ENCODE measurements at regions not wholly inside any gene's neighbourhood (a gene's known extent, or its start where the extent isn't known, plus 50 kb on each side); places are given as distances from the start of the nearest gene placed in this dataset.
A peak's percentile ranks its signal among the peaks of the same experiment; 100 is the strongest.

DNA sequence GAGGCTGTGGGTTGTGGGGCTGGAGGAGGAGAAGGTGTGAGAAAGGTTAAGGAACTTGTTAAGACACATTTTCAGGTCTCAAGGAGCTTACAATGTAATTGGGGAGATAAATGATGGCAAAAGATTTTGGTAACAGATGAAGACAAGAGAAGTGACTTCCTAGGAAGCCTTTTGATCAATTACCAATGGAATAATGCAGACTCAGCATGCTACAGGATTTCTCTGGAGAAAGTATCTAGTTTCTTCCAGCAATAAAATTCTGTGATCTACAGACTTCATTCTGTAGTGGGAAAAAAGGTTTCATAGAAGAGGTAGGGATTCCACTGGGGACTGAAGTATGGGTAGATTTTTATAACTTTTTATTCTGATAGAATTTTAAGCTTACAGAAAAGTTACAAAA is 184.2 kb upstream of the RHOBTB1 start:
- Histone ChIP-seq H3K27ac (no peak overlapping the region), H3K4me3 (no peak overlapping the region), H3K4me1 (no peaks in the 10 kb centered on the region), H3K9me3 (no peaks in the 10 kb centered on the region), H3K4me2 (no peak overlapping the region)
- FAIRE-seq = no peak
- no peak for DNase-seq (ENCODE audit: low read depth in 1 of 2, low spot score in 1 of 2)
- TF ChIP-seq MAFK (IDR thresholded peaks at IDR 0.05; ENCODE audit: partially characterized antibody) (peak; percentile 69), JUNB (IDR thresholded peaks at IDR 0.05) (no peak), CHD4 (IDR thresholded peaks at IDR 0.05; ENCODE audit: borderline replicate concordance) (no peak), FOSB (CRISPR knock-in tag; IDR thresholded peaks at IDR 0.05) (no peak), FOSL2 (IDR thresholded peaks at IDR 0.05) (no peak), FOSL2 (CRISPR knock-in tag; IDR thresholded peaks at IDR 0.05) (no peak)
- CTCF ChIA-PET = interaction anchor here (1.1 kb wide), 1 partner anchor 13 kb away, joined by 8 read pairs; no protein-coding TSS in a partner anchor
- POLR2A ChIA-PET = no interaction called here
- no peak for ATAC-seq

DNA sequence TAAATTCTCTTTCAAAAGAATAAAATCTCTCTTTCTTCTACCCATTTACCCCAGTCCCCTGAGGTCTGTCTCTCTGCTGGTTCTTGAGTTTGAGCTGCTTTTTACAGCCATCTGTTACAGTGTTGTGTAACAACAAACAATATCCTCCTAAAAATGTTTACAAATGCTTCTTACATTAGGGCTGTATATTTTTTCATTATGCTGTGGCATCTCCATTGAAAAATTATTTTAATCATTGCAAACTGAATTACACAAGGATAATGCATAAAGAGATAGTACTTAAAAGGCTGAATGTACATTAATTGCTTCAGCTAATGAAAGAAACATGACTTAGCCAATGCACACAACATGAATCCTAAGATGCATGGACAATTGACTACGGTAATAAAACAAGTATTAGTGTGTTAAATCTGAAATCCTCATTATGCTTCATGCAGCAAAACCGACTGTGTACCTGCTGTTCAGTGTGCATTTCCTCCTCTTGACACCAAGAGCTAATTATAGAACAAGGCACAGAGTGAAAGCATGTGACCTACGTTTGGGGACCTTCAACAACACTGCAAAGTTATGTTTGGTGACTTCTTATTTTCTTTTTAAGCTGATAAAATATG is 181.7 kb upstream of the RHOBTB1 start:
- no peak overlapping the region for H3K27ac ChIP-seq
- no peak overlapping the region for H3K4me2 ChIP-seq
- H3K9me3 ChIP-seq = no peaks in the 10 kb centered on the region
- FAIRE-seq (no peak), DNase-seq (ENCODE audit: low read depth in 1 of 2, low spot score in 1 of 2) (no peak), ATAC-seq (no peak)
- ChIA-PET POLR2A (no interaction called here), CTCF (interaction anchor here (1.5 kb wide), 1 partner anchor 309 kb away, joined by 4 read pairs; no protein-coding TSS in a partner anchor)
- H3K4me3 ChIP-seq = no peak overlapping the region
- TF ChIP-seq, protein P1, sequence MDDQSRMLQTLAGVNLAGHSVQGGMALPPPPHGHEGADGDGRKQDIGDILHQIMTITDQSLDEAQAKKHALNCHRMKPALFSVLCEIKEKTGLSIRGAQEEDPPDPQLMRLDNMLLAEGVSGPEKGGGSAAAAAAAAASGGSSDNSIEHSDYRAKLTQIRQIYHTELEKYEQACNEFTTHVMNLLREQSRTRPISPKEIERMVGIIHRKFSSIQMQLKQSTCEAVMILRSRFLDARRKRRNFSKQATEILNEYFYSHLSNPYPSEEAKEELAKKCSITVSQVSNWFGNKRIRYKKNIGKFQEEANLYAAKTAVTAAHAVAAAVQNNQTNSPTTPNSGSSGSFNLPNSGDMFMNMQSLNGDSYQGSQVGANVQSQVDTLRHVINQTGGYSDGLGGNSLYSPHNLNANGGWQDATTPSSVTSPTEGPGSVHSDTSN (IDR thresholded peaks at IDR 0.05) = no peak
- TF ChIP-seq KDM1A (IDR thresholded peaks at IDR 0.05; ENCODE audit: low read depth) = no peak
- TF ChIP-seq, protein P2, sequence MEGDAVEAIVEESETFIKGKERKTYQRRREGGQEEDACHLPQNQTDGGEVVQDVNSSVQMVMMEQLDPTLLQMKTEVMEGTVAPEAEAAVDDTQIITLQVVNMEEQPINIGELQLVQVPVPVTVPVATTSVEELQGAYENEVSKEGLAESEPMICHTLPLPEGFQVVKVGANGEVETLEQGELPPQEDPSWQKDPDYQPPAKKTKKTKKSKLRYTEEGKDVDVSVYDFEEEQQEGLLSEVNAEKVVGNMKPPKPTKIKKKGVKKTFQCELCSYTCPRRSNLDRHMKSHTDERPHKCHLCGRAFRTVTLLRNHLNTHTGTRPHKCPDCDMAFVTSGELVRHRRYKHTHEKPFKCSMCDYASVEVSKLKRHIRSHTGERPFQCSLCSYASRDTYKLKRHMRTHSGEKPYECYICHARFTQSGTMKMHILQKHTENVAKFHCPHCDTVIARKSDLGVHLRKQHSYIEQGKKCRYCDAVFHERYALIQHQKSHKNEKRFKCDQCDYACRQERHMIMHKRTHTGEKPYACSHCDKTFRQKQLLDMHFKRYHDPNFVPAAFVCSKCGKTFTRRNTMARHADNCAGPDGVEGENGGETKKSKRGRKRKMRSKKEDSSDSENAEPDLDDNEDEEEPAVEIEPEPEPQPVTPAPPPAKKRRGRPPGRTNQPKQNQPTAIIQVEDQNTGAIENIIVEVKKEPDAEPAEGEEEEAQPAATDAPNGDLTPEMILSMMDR (IDR thresholded peaks at IDR 0.05) = no peak
- no peak for TF ChIP-seq FOSB (CRISPR knock-in tag; IDR thresholded peaks at IDR 0.05)
- no peak for TF ChIP-seq RCOR1 (IDR thresholded peaks at IDR 0.05; ENCODE audit: low read depth, low read length)
- TF ChIP-seq, protein P3, sequence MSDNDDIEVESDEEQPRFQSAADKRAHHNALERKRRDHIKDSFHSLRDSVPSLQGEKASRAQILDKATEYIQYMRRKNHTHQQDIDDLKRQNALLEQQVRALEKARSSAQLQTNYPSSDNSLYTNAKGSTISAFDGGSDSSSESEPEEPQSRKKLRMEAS (IDR thresholded peaks at IDR 0.05) = no peak
- TF ChIP-seq ZSCAN20 (CRISPR knock-in tag; IDR thresholded peaks at IDR 0.05) = no peak
- TF ChIP-seq CEBPB (IDR thresholded peaks at IDR 0.05) = no peak
- no peak for TF ChIP-seq NPAS2 (CRISPR knock-in tag; IDR thresholded peaks at IDR 0.05; ENCODE audit: borderline replicate concordance)
- TF ChIP-seq, protein P4, sequence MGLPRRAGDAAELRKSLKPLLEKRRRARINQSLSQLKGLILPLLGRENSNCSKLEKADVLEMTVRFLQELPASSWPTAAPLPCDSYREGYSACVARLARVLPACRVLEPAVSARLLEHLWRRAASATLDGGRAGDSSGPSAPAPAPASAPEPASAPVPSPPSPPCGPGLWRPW (IDR thresholded peaks at IDR 0.05) = no peak
- TF ChIP-seq, protein P5, sequence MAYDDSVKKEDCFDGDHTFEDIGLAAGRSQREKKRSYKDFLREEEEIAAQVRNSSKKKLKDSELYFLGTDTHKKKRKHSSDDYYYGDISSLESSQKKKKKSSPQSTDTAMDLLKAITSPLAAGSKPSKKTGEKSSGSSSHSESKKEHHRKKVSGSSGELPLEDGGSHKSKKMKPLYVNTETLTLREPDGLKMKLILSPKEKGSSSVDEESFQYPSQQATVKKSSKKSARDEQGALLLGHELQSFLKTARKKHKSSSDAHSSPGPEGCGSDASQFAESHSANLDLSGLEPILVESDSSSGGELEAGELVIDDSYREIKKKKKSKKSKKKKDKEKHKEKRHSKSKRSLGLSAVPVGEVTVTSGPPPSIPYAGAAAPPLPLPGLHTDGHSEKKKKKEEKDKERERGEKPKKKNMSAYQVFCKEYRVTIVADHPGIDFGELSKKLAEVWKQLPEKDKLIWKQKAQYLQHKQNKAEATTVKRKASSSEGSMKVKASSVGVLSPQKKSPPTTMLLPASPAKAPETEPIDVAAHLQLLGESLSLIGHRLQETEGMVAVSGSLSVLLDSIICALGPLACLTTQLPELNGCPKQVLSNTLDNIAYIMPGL (CRISPR knock-in tag; IDR thresholded peaks at IDR 0.05; ENCODE audit: borderline replicate concordance) = no peak
- TF ChIP-seq CBX2 (IDR thresholded peaks at IDR 0.05; ENCODE audit: borderline replicate concordance, low read depth) = no peak
- no peak for TF ChIP-seq RNF2 (IDR thresholded peaks at IDR 0.05; ENCODE audit: borderline replicate concordance, low read depth)
- TF ChIP-seq MAFK (IDR thresholded peaks at IDR 0.05; ENCODE audit: partially characterized antibody) = no peak
- TF ChIP-seq, protein P6, sequence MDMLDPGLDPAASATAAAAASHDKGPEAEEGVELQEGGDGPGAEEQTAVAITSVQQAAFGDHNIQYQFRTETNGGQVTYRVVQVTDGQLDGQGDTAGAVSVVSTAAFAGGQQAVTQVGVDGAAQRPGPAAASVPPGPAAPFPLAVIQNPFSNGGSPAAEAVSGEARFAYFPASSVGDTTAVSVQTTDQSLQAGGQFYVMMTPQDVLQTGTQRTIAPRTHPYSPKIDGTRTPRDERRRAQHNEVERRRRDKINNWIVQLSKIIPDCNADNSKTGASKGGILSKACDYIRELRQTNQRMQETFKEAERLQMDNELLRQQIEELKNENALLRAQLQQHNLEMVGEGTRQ (IDR thresholded peaks at IDR 0.05) = no peak
- no peak for TF ChIP-seq BHLHE40 (IDR thresholded peaks at IDR 0.05; ENCODE audit: low read depth, low read length)
- no peak for TF ChIP-seq SMC3 (IDR thresholded peaks at IDR 0.05)
- TF ChIP-seq NR3C1 (IDR thresholded peaks at IDR 0.05) = no peak
- H3K4me1 ChIP-seq = no peaks in the 10 kb centered on the region
- 48% methylated on average over 3 of the region's 3 CpGs for WGBS (ENCODE audit: missing lambda C conversion rate)

All from A549 (cell line).